ENCODE measurements at regions not wholly inside any gene's neighbourhood (a gene's known extent, or its start where the extent isn't known, plus 50 kb on each side); places are given as distances from the start of the nearest gene placed in this dataset.

DNA sequence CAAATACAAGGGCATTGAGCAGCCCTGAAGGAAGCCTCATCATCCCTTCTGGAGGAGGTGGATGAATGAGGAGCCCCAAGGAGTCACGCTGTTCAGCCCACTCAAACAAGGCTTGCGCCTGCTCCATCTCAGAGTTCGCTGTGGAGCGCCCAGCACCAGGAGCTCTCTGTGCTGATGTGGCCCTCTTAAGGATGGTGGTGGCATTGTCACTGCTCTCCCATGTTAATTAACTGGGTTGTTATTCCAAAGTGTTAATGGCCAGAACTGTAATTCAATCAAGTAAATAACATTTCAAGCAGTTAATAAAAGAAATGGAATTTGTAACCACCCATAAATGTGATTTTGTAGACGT, 726.0 kb upstream of the RAB6C start:
- TF ChIP-seq, protein P1, sequence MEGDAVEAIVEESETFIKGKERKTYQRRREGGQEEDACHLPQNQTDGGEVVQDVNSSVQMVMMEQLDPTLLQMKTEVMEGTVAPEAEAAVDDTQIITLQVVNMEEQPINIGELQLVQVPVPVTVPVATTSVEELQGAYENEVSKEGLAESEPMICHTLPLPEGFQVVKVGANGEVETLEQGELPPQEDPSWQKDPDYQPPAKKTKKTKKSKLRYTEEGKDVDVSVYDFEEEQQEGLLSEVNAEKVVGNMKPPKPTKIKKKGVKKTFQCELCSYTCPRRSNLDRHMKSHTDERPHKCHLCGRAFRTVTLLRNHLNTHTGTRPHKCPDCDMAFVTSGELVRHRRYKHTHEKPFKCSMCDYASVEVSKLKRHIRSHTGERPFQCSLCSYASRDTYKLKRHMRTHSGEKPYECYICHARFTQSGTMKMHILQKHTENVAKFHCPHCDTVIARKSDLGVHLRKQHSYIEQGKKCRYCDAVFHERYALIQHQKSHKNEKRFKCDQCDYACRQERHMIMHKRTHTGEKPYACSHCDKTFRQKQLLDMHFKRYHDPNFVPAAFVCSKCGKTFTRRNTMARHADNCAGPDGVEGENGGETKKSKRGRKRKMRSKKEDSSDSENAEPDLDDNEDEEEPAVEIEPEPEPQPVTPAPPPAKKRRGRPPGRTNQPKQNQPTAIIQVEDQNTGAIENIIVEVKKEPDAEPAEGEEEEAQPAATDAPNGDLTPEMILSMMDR (IDR thresholded peaks at IDR 0.05; ENCODE audit: low read depth, low read length), result peak; percentile 63
- no peak for TF ChIP-seq EZH2phosphoT487 (IDR thresholded peaks at IDR 0.05; ENCODE audit: low read depth)
